Astrocyte (in vitro differentiated cells and primary cell): ENCODE measurements at regions not wholly inside any gene's neighbourhood (a gene's known extent, or its start where the extent isn't known, plus 50 kb on each side); places are given as distances from the start of the nearest gene placed in this dataset.

Experiments
- EZH2 ChIP-seq: IDR thresholded peaks from 2 replicates; pipeline ENCODE4 v1.6.1; 2012; ENCODE audit warnings: mild to moderate bottlenecking, low read length, inconsistent platforms; ENCODE audit not compliant: insufficient read depth
- TF ChIP-seq, protein P1 (sequence below): IDR thresholded peaks from 2 replicates; pipeline ENCODE4 v1.5.1; 2011; ENCODE audit warnings: low read depth, mild to moderate bottlenecking, inconsistent platforms, low read length, moderate library complexity; ENCODE audit not compliant: insufficient read depth

DNA sequence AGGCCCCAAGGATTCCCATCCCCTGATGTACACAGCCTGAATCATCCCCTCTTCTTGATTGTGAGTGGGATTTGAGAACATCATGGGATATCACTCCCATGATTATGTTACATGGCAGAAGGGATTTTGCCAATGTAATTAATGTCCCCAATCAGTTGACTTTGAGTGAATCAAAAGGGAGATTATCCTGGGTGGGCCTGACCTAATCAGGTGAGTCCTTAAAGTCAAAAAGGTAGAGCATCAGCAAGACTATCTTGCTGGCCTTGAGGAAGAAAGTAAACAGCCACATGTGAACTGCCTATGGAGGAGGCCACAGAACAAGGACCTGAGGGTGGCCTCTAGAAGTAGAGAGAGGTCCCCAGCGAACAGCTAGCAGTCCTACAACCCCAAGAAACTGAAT, 203.1 kb upstream of the ATP6AP2 start:
- TF ChIP-seq EZH2, result no peak
- TF ChIP-seq, protein P1, sequence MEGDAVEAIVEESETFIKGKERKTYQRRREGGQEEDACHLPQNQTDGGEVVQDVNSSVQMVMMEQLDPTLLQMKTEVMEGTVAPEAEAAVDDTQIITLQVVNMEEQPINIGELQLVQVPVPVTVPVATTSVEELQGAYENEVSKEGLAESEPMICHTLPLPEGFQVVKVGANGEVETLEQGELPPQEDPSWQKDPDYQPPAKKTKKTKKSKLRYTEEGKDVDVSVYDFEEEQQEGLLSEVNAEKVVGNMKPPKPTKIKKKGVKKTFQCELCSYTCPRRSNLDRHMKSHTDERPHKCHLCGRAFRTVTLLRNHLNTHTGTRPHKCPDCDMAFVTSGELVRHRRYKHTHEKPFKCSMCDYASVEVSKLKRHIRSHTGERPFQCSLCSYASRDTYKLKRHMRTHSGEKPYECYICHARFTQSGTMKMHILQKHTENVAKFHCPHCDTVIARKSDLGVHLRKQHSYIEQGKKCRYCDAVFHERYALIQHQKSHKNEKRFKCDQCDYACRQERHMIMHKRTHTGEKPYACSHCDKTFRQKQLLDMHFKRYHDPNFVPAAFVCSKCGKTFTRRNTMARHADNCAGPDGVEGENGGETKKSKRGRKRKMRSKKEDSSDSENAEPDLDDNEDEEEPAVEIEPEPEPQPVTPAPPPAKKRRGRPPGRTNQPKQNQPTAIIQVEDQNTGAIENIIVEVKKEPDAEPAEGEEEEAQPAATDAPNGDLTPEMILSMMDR, result no peak
